ENCODE measurements at regions not wholly inside any gene's neighbourhood (a gene's known extent, or its start where the extent isn't known, plus 50 kb on each side); places are given as distances from the start of the nearest gene placed in this dataset.

- Histone ChIP-seq H4K20me1 (ENCODE audit: control insufficient read depth, insufficient read depth, insufficient read length) (no peaks in the 10 kb centered on the region), H3K23me2 (ENCODE audit: insufficient read length, low read depth, low read length, poor library complexity, severe bottlenecking) (no peaks in the 10 kb centered on the region), H2BK120ac (ENCODE audit: low read depth, low read length, poor library complexity, severe bottlenecking) (no peak overlapping the region), H3K27me3 (ENCODE audit: insufficient read depth, low read length) (no peaks in the 10 kb centered on the region), H3K4me2 (ENCODE audit: insufficient read depth, insufficient read length, low read length) (no peak overlapping the region), H3K18ac (ENCODE audit: insufficient read length, low read depth, low read length) (no peak overlapping the region), H3K23ac (ENCODE audit: insufficient read length, low read depth, low read length) (no peak overlapping the region), H3K79me1 (ENCODE audit: insufficient read depth, low read depth, low read length, poor library complexity, severe bottlenecking) (no peaks in the 10 kb centered on the region), H2AK5ac (ENCODE audit: insufficient read length, low read length) (no peak overlapping the region), H3K56ac (ENCODE audit: insufficient read length, low read depth, low read length) (no peak overlapping the region), H3K9ac (ENCODE audit: extremely low read depth, insufficient read length, low read length) (no peak overlapping the region), H2BK5ac (ENCODE audit: insufficient read length, low read length) (no peak overlapping the region), H2BK15ac (ENCODE audit: low read depth, low read length) (no peak overlapping the region), H3K14ac (ENCODE audit: insufficient read depth, low read length) (no peak overlapping the region), H2BK20ac (ENCODE audit: low read depth, low read length, poor library complexity, severe bottlenecking) (no peak overlapping the region), H3K9me3 (ENCODE audit: control insufficient read depth, low read depth, low read length) (no peaks in the 10 kb centered on the region), H3K79me2 (ENCODE audit: insufficient read depth, low read length) (no peaks in the 10 kb centered on the region), H3T11ph (ENCODE audit: low read length) (no peak overlapping the region), H2BK12ac (ENCODE audit: insufficient read length, low read depth, low read length) (no peak overlapping the region), H3K27ac (ENCODE audit: insufficient read length, low read depth, low read length) (no peak overlapping the region), H4K91ac (ENCODE audit: insufficient read length, low read depth, low read length) (no peak overlapping the region), H3K4ac (ENCODE audit: low read depth, low read length) (no peak overlapping the region), H2AFZ (ENCODE audit: low read length) (no peak overlapping the region), H4K5ac (ENCODE audit: insufficient read length, low read depth, low read length) (no peak overlapping the region), H4K8ac (replicated peaks; ENCODE audit: insufficient read length, low read depth, low read length) (no peak overlapping the region), H3K4me1 (ENCODE audit: insufficient read depth, low read length) (no peaks in the 10 kb centered on the region)
- WGBS (ENCODE audit: extremely low coverage, insufficient read length, low lambda C conversion rate), result no CpG with 5 or more reads among the region's 3 CpGs
- Mint-ChIP-seq H3K4me1 (no peaks in the 10 kb centered on the region), H3K27ac (no peak overlapping the region), H3K36me3 (ENCODE audit: insufficient read depth in 1 of 3, low read depth in 3 of 3) (no peaks in the 10 kb centered on the region), H3K4me3 (no peak overlapping the region), H3K27me3 (ENCODE audit: low read depth) (no peaks in the 10 kb centered on the region), H3K9me3 (no peaks in the 10 kb centered on the region)
- DNase-seq, result no peak
- no peak for TF ChIP-seq CTCF (conservative IDR thresholded peaks at IDR 0.05)
Measured at GRCh38 chr10:107626862-107627261, 462.4 kb upstream of the SORCS1 start.

Measured in H9 (cell line).